HG02884 (cell line): ENCODE measurements at regions not wholly inside any gene's neighbourhood (a gene's known extent, or its start where the extent isn't known, plus 50 kb on each side); places are given as distances from the start of the nearest gene placed in this dataset.
"Not testable (repeated sequence)": the region's sequence is repeated elsewhere in the genome, so short reads cannot be mapped to it uniquely, and the experiment has no call there.

Experiments
- ATAC-seq: cut with Tn5 transposase; IDR thresholded peaks from one replicate; pipeline ENCODE4 v1.9.1; 2021; ENCODE audit warnings: mild to moderate bottlenecking, moderate library complexity; ENCODE audit not compliant: unreplicated experiment

- not testable (repeated sequence) for ATAC-seq
Measured at GRCh38 chr16:88227026-88227721, 155.6 kb upstream of the ZNF469 start.

- not testable (repeated sequence) for ATAC-seq
Measured at GRCh38 chr16:88227722-88228482, 154.9 kb upstream of the ZNF469 start.

GRCh38 chr16:88228751-88229150 lies 154.0 kb upstream of the ZNF469 start:
- ATAC-seq = not testable (repeated sequence)

GRCh38 chr16:88229710-88230109 lies 153.0 kb upstream of the ZNF469 start:
- not testable (repeated sequence) for ATAC-seq

GRCh38 chr16:88230276-88230966 lies 152.3 kb upstream of the ZNF469 start:
- not testable (repeated sequence) for ATAC-seq

- ATAC-seq = not testable (repeated sequence)
Measured at GRCh38 chr16:88230967-88231615, 151.7 kb upstream of the ZNF469 start.

- ATAC-seq = not testable (repeated sequence)
Measured at GRCh38 chr16:88231839-88232238, 150.9 kb upstream of the ZNF469 start.

- ATAC-seq = not testable (repeated sequence)
Measured at GRCh38 chr16:88232401-88233258, 150.1 kb upstream of the ZNF469 start.

GRCh38 chr16:88233621-88234420 lies 148.9 kb upstream of the ZNF469 start:
- not testable (repeated sequence) for ATAC-seq

GRCh38 chr16:88234421-88235271 lies 148.1 kb upstream of the ZNF469 start:
- ATAC-seq = not testable (repeated sequence)

GRCh38 chr16:88235691-88236090 lies 147.1 kb upstream of the ZNF469 start:
- ATAC-seq = not testable (repeated sequence)

GRCh38 chr16:88236229-88236628 lies 146.5 kb upstream of the ZNF469 start:
- ATAC-seq = not testable (repeated sequence)

- not testable (repeated sequence) for ATAC-seq
Measured at GRCh38 chr16:88237314-88237713, 145.4 kb upstream of the ZNF469 start.

GRCh38 chr16:88237761-88238415 lies 144.9 kb upstream of the ZNF469 start:
- ATAC-seq = not testable (repeated sequence)

GRCh38 chr16:88238732-88239274 lies 144.0 kb upstream of the ZNF469 start:
- not testable (repeated sequence) for ATAC-seq

- not testable (repeated sequence) for ATAC-seq
Measured at GRCh38 chr16:88240118-88240517, 142.6 kb upstream of the ZNF469 start.

GRCh38 chr16:88240776-88241175 lies 142.0 kb upstream of the ZNF469 start:
- ATAC-seq = not testable (repeated sequence)
